ENCODE measurements at regions not wholly inside any gene's neighbourhood (a gene's known extent, or its start where the extent isn't known, plus 50 kb on each side); places are given as distances from the start of the nearest gene placed in this dataset.

DNA sequence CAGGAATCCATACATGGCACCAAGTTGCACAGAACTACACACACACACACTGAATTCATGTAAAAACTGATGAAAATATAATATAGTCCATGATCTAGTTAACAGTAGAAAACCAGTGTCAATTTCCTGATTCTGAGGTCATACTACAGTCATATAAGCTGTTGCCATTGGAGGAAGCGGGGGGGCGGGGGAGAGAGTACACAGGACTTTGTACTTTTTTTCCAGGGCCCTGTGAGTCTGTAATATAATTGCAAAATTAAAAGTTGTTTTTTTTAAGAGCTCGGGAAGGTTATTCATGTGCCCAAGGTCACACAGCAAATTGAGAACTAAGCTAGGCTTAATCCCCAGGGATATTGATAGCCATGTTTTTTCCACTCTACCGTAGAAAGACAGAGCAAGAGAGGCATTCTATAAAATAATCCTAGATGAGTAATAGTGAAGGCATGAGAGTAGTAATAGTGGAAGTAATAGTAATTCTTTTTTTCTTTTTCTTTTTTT, 312.3 kb downstream of the MN1 start:
- DNase-seq (ENCODE audit: low read depth, low spot score) = no peak

- DNase-seq (ENCODE audit: low read depth, low spot score) = no peak
Observed at GRCh38 chr22:27490080-27490479, 311.5 kb downstream of the MN1 start.

GRCh38 chr22:27491888-27492287, 309.7 kb downstream of the MN1 start:
- no peak for DNase-seq (ENCODE audit: low read depth, low spot score)

DNA sequence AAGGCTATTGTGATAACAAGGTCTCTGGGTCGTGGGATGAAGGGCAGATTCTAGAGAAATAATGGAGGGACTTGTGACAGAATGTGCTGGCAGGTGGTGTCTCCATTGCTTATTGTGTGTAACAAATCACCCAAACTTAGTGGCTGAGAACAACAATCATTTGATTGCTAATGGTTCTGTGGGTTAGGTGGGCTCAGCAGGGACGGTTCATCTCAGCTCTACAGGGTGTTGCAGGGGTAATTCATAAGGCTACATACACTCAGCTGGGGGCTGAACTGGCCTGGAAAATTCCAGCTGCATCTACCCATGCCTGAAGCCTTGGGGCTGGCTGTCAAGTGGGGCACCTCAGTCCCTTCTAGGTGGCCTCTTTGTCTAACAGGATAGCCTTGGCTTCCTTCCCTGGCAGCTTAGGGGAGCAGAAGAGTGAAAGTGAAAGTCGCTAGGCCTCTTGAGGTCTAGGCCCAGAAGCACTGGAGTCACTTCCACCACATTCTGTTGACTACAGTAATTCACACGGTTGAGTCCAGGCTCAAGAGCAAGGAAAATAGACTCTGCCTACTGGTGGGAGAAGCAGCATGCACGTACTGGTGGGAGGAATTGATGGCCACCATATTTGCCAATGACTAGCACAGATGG, 308.9 kb downstream of the MN1 start:
- no peak for DNase-seq (ENCODE audit: low read depth, low spot score)

GRCh38 chr22:27493796-27494195, 307.8 kb downstream of the MN1 start:
- no peak for DNase-seq (ENCODE audit: low read depth, low spot score)

- DNase-seq (ENCODE audit: low read depth, low spot score) = no peak
Observed at GRCh38 chr22:27494785-27495184, 306.8 kb downstream of the MN1 start.

DNA sequence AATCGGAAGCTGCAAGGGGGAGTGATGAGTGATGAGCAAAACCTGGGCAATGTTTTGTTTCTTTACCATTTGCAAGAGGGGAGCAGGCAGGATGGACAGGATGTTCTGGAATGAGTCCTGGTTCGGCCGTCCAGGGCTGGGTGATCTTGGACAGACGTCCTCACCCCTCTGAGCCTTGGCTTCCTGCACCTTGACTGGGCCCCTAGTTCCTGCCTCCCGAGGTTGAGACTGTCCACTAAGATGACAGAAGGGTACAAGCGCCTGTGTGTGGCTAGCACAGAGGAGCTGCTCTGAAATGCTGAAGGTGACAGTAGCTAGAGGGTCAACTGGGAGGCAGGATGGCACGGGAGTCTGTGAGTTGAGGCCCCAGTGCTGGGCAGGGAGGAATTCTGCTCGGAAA, 306.2 kb downstream of the MN1 start:
- DNase-seq (ENCODE audit: low read depth, low spot score) = no peak

GRCh38 chr22:27499121-27499520, 302.4 kb downstream of the MN1 start:
- no peak for DNase-seq (ENCODE audit: low read depth, low spot score)

DNA sequence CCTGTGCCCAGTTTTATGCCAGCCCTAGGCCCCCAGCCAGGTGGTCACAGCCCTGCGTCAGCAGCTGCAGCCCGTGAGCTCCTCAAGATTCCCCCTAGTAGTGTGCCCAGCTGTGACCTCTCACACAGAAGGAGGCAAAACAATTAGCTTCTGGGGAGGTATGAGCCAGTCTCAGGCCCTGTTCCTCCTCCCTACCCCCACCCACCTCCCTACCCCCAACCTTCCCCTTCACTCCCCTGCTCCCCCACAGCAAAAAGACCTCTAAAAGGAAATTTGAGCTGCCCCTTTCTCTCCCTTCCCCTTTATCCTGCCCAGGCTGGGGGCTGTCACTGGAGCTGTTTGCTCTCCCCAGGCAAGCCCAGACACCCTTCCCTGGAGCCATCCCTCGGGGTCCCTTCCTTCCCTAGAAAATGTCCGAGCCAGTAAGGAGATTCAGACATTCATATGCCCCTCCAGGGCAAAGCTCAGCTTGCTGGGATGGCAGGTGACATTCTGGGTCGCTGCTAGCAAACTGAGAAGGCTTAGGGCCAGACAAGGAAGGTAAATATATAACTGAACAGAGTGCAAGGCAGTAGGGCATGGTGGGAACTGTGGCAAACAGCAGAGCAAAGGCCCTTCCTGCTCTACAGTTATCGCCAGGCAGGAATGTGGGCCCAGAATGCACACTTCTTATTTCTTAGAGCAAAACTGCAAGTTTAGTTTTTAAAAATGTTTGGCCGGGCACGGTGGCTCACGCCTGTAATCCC, 300.2 kb downstream of the MN1 start:
- no peak for DNase-seq (ENCODE audit: low read depth, low spot score)

DNA sequence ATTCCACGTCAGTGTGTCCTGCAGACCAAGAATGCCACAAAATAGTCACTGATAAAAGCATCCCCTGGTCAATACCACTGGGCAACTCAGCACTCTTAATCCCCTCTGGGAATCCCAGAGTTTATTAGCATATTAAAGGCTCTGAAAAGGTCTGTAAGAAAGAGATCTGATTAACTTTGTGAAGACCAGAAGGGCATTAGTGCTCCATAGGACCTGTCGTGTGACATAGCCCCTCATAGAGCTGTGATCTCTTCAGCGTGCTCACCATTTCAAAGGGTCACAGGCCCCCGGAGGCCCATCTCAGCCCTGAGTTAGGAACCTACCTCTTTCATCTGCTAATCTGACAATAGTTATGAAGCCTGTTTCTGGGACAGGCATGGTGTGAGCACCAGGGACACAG, 299.2 kb downstream of the MN1 start:
- no peak for DNase-seq (ENCODE audit: low read depth, low spot score)

GRCh38 chr22:27504360-27505253, 296.9 kb downstream of the MN1 start:
- DNase-seq (ENCODE audit: low read depth, low spot score) = no peak

- DNase-seq (ENCODE audit: low read depth, low spot score) = peak; percentile 66
Observed at GRCh38 chr22:27507111-27507611, 294.4 kb downstream of the MN1 start.

DNA sequence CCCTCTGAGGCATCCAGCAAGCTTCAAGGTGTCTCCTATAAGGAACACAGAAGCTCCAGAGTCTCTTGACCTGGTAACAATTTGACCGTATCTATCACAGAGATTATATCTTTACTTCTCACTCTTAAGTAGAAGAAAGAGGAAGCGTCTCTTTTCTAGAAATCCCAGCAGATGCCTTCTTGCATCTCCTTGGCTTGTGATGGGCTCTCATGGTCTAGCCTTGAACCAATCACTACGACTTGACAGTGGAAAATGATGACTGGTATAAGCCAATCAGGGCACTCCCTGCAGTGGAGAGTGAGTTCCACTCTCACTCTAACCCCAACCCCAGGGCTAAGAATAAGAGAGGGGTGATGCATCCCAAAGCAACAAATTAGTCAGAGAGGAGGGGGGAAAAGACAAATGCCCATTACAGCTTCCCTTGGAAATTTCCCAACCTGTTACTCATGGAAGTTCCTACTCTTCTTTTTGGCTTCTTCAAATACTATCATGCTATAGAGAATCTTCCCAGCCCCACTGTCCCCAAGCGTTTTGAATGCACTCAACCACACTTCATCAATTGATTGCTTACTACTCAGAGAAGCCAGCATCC, 293.5 kb downstream of the MN1 start:
- no peak for DNase-seq (ENCODE audit: low read depth, low spot score)

DNA sequence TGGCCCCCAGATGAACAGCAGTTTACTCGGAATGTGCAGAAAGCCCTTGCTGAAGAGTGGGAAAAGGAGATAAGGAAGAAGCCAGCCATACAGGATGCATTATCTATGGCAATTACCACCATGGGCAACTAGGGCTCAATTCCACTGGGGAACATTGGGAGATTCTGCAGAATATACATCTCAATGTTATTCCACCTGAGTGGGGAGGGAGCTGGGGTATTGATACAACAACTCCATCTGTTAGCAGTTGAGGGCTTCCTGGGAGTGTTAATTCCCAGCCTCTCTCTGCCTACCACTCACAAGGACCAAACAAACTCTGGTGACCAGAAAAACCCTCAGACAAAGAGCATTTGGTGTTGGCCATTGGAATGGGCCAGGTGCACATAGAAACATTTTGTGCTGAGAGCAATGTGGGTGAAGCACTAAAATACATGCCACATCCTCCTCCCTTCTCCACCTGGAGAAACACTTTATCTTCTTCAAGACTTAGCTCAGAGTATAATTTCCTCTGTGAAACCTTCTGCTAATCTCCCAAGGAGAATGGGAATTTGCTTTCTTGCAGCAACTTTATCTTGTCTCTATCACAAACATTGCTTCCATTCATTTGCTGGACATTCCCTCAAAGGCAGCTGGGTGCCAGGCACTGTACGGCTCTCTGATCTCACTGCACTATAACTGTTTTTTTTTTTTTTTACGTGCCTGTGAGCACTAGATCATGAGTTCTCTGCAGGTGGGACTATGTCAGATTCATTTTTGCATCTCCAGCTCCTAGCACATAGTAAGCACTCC, 292.2 kb downstream of the MN1 start:
- DNase-seq (ENCODE audit: low read depth, low spot score) = no peak

DNA sequence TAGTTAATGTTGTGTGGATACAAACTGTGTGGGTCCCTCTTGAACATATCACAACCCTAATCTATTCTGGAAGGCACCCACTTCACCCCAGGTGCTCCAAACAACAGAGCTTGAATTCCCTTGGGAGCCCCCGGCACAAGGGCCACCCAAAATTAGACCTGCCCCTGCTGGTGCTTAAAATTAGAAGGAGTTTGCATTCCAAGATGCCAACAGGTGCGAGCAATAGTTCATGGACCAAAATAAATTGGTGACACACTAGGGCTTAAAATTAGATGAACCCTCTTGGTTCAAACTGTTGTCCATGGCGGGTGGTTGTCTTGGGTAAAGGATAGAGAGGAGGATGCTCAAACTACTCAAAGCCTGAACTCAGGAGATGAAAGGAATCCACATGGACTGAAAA, 291.5 kb downstream of the MN1 start:
- no peak for DNase-seq (ENCODE audit: low read depth, low spot score)

- DNase-seq (ENCODE audit: low read depth, low spot score) = peak; percentile 93
Observed at GRCh38 chr22:27512283-27512761, 289.2 kb downstream of the MN1 start.

GRCh38 chr22:27513021-27513420, 288.5 kb downstream of the MN1 start:
- no peak for DNase-seq (ENCODE audit: low read depth, low spot score)

DNA sequence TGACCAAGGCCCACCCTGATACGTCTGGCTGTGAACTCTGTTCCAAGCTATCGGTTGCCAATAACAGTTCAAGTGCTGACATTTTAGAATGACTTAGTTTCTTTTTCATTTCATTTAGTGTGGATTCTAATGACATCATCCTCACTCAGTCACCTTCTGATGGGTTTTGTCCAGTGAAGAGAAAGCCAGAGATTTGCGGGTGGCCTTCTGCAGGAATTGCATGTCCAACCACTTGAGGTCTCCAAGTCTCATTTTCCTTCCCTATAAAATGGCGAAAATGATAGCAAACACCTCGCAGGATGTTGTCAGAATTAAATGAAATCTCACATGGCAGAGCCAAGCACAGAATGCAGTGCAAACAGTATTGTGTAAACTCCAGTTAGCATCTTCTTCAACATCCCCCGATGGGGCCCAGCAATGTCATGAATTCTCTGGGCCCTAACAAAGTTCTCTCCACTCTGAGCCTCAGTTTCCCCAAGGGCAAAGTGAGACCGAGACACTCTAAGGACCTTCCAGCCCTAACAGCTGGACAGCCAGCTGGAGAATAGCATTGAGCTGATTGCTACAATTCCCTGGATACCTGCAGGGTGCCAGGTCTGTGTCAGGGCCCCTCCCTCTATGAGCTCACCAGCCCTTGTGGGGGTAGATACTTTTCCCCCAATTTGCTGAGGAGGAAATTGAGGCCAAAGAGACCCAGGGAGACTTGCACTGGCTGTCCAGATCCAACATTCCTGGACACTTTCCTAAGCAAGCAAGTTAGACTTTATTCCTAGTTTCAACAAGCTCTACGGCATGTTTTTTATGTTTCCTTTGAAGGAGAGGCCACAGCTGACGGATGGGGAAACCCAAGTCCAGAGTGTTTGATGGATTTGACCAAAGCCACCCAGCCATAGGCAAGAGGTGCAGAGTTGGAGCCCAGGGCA, 286.7 kb downstream of the MN1 start:
- DNase-seq (ENCODE audit: low read depth, low spot score) = no peak

DNA sequence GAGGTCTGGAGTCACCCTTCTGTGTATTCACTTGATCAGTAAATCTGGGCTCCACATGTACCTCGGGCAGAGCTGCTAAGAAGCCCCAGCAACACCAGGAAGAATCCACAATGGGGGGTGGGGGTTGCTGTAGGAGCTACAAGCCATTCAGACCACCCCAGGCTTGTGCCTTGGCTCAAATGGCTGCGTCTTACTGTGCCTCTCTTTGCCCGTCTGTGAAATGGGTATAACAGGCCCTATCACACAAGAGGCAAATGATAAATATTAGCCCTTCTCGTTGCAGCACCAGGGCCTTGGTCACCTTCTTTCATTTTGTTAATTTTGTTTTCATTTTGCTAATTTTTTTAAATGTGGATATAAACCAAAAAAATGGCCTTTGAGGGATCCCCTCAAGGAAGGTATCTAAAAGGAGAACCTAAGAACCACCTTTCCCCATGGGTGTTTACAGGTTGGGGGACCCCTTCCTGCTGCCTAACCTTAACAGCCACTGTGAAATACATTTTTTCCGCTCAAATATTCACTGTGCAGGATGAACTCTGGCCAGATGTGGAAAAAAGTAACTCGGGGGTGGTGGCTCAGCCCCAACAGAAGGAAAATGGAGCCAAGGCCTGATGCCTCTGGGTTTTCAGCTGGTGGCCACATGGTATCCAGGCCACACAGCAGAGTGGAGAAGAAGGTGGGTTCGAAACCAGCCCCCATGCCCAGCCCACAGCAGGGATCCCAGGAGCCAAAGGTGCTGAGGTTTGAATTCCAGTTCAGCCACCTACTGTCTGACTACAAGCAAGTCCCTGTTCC, 284.0 kb downstream of the MN1 start:
- DNase-seq (ENCODE audit: low read depth, low spot score) = no peak

Data from pulmonary artery endothelial cell (primary cell).